DMS114 treated with DMSO at 0.1 percent for 48 hours (cell line): ENCODE measurements at regions not wholly inside any gene's neighbourhood (a gene's known extent, or its start where the extent isn't known, plus 50 kb on each side); places are given as distances from the start of the nearest gene placed in this dataset.
"Not testable (repeated sequence)": the region's sequence is repeated elsewhere in the genome, so short reads cannot be mapped to it uniquely, and the experiment has no call there.

ENCODE experiments used
- DNase-seq: peaks from one replicate; lab custom pipeline; 2025; ENCODE audit not compliant: unreplicated experiment; lab: John Stamatoyannopoulos, UW

DNA sequence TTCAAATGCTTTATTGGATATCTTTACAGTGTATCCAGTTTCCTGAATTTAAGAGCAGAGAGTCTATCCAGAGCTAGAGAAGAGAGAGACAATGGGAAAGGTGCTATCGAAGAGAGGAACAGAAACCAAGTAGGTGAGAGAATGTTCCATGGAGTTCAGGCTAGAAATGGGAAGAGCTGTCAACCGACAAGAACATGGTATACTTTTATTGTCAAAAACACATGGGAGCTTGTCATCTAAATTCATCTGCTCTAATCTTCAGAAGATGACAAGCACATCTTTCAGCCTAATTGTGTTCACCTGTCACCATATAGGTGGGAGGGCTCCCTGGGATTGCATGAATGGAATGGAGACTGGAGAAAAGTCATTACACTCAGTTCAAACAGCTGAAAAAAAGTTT lies 690.4 kb upstream of the LRATD1 start:
- no peak for DNase-seq

GRCh38 chr2:13950761-13951160 lies 681.8 kb upstream of the LRATD1 start:
- DNase-seq: no peak

GRCh38 chr2:13968811-13969210 lies 663.7 kb upstream of the LRATD1 start:
- no peak for DNase-seq

GRCh38 chr2:13986119-13986720 lies 646.3 kb upstream of the LRATD1 start:
- DNase-seq: no peak

DNA sequence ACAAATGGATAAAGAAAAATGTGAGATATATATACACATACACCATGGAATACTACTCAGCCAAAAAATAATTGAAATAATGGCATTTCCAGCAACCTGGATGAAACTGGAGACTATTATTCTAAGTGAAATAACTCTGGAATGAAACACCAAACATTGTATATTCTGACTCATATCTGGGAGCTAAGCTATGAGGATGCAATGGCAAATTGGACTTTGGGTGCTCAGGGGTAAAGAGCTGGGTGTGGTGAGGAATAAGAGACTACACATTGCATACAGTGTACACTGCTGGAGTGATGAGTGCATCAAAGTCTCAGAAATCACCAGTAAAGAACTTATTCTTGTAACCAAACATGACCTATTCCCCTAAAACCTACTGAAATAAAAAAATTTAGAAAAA lies 636.0 kb upstream of the LRATD1 start:
- no peak for DNase-seq

DNA sequence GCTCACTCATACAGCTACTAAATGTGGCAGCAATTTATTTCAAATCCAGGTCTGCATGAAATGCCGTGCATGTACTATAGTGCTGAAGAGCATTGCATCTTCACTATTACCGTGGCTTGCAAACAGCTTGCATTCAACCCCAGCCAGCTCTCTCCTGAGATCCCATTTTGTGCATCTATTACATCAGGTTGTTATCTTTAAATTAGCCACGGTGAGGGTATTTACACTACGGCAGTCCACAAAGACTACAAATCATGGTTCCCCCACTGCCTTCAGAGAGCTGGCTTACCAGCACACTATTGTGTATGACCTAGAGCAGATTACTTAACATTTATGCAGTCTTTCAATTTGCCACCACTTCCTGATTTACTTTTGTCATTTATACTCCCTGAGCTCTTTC lies 621.3 kb upstream of the LRATD1 start:
- DNase-seq: no peak

DNA sequence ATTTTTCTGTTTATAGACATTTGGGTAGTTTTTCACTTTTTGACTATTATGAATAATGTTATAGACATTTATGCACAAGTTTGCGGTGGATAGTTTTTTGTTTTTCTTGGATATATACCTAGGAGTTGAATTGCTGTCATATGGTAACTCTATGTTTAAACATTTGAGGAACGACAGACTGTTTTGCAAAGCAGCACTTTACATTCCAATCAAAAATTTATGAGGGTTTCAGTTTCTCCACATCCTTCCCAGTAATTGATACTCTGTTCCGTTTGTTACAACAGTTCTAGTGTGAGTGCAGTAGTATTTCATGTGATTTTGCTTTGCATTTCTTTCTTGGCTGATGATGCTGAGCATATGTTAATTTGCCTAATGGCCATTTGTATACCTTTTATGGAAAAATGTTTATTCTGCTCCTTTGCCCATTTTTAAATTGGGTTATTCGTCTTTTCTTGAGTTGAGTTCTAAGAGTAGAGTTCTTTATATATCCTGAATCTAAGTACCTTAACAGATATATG lies 617.3 kb upstream of the LRATD1 start:
- no peak for DNase-seq

GRCh38 chr2:14016289-14016955 lies 616.1 kb upstream of the LRATD1 start:
- DNase-seq: no peak

- DNase-seq: no peak
Measured at GRCh38 chr2:14018620-14019019, 613.9 kb upstream of the LRATD1 start.

- no peak for DNase-seq
Measured at GRCh38 chr2:14023558-14023957, 609.0 kb upstream of the LRATD1 start.

- DNase-seq: no peak
Measured at GRCh38 chr2:14039134-14039533, 593.4 kb upstream of the LRATD1 start.

GRCh38 chr2:14047491-14047890 lies 585.0 kb upstream of the LRATD1 start:
- no peak for DNase-seq

DNA sequence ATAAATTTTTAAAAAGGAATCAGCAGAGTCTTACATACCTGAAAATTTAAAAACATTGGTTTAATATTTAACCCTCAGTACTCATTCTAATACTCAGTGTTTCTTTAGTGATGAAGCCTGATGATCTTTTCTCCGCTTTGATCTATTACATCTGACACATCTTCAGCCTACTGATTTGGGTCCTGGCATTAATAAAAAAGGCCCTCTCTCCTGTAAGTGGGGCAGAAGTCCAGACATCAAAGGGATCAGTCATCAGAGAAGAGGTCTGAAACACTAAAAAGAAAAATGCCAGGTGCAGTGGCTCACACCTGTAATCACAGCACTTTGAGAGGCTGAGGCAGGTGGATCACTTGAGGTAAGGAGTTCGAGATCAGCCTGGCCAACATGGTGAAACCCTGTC lies 581.1 kb upstream of the LRATD1 start:
- DNase-seq: no peak

- no peak for DNase-seq
Measured at GRCh38 chr2:14053105-14053504, 579.4 kb upstream of the LRATD1 start.

- DNase-seq: no peak
Measured at GRCh38 chr2:14064346-14064745, 568.2 kb upstream of the LRATD1 start.

DNA sequence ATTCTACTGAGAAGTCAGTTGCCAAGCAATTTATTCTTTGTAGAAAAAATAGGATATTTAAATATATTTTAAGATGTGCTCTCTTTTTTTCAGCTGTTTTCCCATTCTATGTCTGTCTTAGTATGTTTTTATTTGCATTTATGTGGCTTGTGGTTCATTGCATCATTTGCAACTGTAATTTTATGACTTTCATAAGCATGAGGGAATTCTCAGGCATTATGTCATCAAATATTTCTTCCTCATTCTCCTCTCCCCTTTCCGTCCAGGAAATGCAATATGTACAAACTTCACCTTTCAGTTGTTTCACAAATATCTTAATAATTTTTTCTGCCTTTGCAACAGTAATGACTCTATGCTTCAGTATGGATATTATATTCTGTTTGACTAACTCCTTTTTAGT lies 560.2 kb upstream of the LRATD1 start:
- DNase-seq: no peak

GRCh38 chr2:14074691-14075090 lies 557.8 kb upstream of the LRATD1 start:
- no peak for DNase-seq

DNA sequence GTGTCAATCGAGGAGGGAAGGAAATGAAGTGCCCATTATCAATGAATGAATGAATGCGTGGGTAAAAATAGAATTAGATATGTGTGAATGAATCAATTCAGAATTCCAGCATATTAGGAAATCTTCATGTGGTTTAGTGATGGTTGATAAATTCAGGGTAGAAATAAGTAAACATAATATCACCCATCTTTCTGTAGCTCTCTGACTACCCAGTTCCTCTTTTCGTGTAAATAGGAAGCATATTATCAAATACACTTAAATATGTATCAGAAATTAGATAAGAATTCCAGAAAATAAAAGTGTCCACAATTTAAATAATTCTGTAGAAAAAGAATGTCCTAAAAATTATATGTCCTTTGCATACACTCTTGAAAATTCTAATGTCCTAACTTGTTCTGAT lies 552.9 kb upstream of the LRATD1 start:
- DNase-seq: no peak

- DNase-seq: no peak
Measured at GRCh38 chr2:14081521-14081920, 551.0 kb upstream of the LRATD1 start.

GRCh38 chr2:14082640-14083039 lies 549.9 kb upstream of the LRATD1 start:
- no peak for DNase-seq

DNA sequence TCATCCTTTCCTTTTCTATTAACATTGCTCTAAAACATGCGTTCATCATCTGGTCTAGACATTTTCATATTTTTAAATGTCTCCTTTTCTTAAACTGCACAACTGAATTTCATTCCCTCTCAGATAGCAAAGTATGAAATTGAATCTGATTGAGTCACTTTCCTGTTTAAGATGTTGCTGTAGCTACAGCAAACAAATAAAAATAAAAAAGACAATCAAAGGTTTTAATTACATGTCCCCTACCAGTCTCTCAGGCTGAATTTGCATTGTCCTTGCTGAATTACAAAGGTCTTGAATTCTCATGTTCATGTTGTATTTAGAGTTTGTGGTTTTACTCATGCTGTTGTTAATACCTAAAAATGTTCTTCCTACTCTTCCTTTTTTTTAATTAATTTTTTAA lies 537.9 kb upstream of the LRATD1 start:
- DNase-seq: no peak

DNA sequence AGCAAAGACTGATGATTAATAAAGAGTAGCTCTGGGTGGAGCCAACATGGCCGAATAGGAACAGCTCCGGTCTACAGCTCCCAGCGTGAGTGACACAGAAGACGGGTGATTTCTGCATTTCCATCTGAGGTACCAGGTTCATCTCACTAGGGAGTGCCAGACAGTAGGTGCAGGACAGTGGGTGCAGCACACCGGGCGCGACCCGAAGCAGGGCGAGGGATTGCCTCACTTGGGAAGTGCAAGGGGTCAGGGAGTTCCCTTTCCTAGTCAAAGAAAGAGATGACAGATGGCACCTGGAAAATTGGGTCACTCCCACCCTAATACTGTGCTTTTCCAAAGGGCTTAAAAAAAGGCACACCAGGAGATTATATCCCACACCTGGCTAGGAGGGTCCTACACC lies 533.4 kb upstream of the LRATD1 start:
- DNase-seq: not testable (repeated sequence)

GRCh38 chr2:14114275-14114674 lies 518.2 kb upstream of the LRATD1 start:
- no peak for DNase-seq
